ENCODE measurements at regions not wholly inside any gene's neighbourhood (a gene's known extent, or its start where the extent isn't known, plus 50 kb on each side); places are given as distances from the start of the nearest gene placed in this dataset.

DNA sequence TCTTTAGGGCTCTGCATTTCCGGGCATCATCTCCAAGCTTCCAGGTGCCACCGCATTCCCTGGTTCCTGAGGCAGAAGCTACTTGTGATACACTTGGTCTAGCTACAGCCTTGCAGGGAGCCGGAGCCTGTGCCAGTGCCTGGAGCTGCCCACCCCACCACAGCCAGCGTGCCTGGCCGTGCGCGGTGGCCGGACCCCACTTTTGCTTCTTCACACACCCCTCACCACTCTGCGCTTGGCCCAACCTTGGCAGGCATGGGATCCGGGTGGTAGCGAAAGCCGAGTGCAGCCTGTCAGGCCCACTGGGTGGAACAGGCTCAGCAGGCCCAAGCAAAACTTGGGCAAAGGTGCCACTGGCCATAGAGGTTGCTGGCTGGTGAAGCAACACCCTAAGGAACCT is 823.7 kb downstream of the GLUD2 start:
- TF ChIP-seq, protein P1, sequence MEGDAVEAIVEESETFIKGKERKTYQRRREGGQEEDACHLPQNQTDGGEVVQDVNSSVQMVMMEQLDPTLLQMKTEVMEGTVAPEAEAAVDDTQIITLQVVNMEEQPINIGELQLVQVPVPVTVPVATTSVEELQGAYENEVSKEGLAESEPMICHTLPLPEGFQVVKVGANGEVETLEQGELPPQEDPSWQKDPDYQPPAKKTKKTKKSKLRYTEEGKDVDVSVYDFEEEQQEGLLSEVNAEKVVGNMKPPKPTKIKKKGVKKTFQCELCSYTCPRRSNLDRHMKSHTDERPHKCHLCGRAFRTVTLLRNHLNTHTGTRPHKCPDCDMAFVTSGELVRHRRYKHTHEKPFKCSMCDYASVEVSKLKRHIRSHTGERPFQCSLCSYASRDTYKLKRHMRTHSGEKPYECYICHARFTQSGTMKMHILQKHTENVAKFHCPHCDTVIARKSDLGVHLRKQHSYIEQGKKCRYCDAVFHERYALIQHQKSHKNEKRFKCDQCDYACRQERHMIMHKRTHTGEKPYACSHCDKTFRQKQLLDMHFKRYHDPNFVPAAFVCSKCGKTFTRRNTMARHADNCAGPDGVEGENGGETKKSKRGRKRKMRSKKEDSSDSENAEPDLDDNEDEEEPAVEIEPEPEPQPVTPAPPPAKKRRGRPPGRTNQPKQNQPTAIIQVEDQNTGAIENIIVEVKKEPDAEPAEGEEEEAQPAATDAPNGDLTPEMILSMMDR (IDR thresholded peaks at IDR 0.05; ENCODE audit: poor library complexity) = no peak
- no peak for TF ChIP-seq EZH2 (IDR thresholded peaks at IDR 0.05; ENCODE audit: borderline replicate concordance)

Measured in hepatocyte (in vitro differentiated cells).